ENCODE measurements at regions not wholly inside any gene's neighbourhood (a gene's known extent, or its start where the extent isn't known, plus 50 kb on each side); places are given as distances from the start of the nearest gene placed in this dataset.

DNA sequence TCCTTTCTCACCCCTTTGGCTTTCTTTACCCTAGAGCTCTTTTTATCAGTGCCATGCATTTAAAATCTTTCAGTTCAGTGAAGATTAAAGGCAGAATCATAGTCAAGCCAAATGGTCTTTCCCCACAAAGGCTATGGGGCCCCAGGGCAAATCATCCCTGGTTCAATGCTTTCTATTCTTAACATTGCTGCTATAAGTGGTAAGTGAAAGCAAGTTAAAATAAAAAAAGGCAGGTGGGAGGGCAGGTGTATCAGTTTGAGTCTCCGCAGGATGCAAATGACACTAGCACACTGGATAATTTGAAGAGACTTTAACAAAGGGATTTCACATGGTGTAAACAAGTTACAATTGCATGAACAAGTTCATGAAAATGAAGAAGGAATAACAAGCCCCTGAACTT, 757.4 kb downstream of the SATB2 start:
- DNase-seq = no peak
- H4K20me1 ChIP-seq (ENCODE audit: insufficient read depth) = no peaks in the 10 kb centered on the region
- H3K9me3 ChIP-seq (ENCODE audit: low read depth) = no peaks in the 10 kb centered on the region
- no peak overlapping the region for H3K4me2 ChIP-seq (ENCODE audit: unreplicated experiment)
- 91 to 100% methylated on average over 1 of the region's 1 CpG for WGBS, 2 experiments (ENCODE audit: low coverage in 1 of 2, low lambda C conversion rate in 2 of 2, missing lambda C conversion rate in 2 of 2)
- no peaks in the 10 kb centered on the region for H3K9me2 ChIP-seq (ENCODE audit: insufficient read depth)
- TF ChIP-seq EZH2phosphoT487 (IDR thresholded peaks at IDR 0.05; ENCODE audit: insufficient read depth, low read depth) (no peak), EZH2 (IDR thresholded peaks at IDR 0.05; ENCODE audit: insufficient read depth, poor library complexity, severe bottlenecking) (no peak)
- H3K27ac ChIP-seq = no peak overlapping the region
- no peaks in the 10 kb centered on the region for H3K36me3 ChIP-seq (ENCODE audit: low read depth)
- in situ Hi-C loops (cut with MboI) = no loop called here
- H2AFZ ChIP-seq = no peak overlapping the region
- H3K4me1 ChIP-seq (ENCODE audit: insufficient read depth) = no peaks in the 10 kb centered on the region
- H3K27me3 ChIP-seq (replicated peaks; ENCODE audit: insufficient read depth) = no peaks in the 10 kb centered on the region
- no peak overlapping the region for H3K4me3 ChIP-seq
- H3K79me2 ChIP-seq (ENCODE audit: insufficient read depth) = no peaks in the 10 kb centered on the region
- H3K9ac ChIP-seq = no peak overlapping the region
- H3F3A ChIP-seq (ENCODE audit: insufficient read depth) = no peaks in the 10 kb centered on the region

DNA sequence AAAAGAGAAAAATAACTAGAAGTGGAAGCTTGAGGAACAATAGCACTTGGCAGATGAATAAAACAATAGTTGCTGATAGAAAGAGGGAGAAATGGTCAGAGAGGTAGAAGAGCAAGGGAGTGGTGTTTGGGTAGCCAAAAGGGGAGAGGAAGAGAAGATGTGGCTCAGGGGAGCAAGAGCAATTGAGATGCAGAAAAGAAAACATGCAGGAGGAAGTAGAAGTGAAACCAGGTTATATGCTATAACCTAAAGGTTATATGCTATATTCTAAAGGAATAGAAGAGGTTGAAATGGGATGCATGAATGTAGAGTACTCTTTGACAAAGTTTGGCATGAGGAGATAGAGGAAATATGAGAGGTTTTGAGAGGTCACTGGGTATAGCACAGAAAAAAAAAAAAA, 759.5 kb downstream of the SATB2 start:
- Histone ChIP-seq H3K9me2 (ENCODE audit: insufficient read depth) (no peaks in the 10 kb centered on the region), H3K4me2 (ENCODE audit: unreplicated experiment) (no peak overlapping the region), H3K9me3 (ENCODE audit: low read depth) (no peaks in the 10 kb centered on the region), H3K36me3 (ENCODE audit: low read depth) (no peaks in the 10 kb centered on the region), H3K27me3 (replicated peaks; ENCODE audit: insufficient read depth) (no peaks in the 10 kb centered on the region), H3K4me3 (no peak overlapping the region), H3K79me2 (ENCODE audit: insufficient read depth) (no peaks in the 10 kb centered on the region), H3K27ac (no peak overlapping the region), H2AFZ (no peak overlapping the region), H3F3A (ENCODE audit: insufficient read depth) (no peaks in the 10 kb centered on the region), H3K4me1 (ENCODE audit: insufficient read depth) (no peaks in the 10 kb centered on the region), H3K9ac (no peak overlapping the region), H4K20me1 (ENCODE audit: insufficient read depth) (no peaks in the 10 kb centered on the region)
- no peak for DNase-seq
- in situ Hi-C loops (cut with MboI) = no loop called here
- no peak for TF ChIP-seq EZH2 (IDR thresholded peaks at IDR 0.05; ENCODE audit: insufficient read depth, poor library complexity, severe bottlenecking)
- no peak for TF ChIP-seq EZH2phosphoT487 (IDR thresholded peaks at IDR 0.05; ENCODE audit: insufficient read depth, low read depth)

DNA sequence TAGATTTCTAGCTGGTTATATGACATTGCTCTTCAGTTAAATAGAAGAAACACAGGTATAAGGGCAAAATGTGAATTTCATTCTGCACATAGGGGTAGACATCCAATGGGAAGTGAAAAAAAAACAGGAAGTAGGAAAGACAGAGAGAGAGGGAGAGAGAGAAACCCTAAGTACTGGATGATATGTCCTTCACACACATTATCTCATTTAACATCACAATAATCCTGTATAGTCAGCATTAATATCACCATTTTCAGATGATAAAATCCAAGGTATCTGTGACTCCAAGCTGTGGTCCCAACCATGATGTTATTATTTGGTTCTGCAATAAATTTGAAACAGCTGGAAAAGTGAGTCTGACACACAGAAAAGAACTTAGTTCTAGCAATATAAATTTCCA, 759.9 kb downstream of the SATB2 start:
- Histone ChIP-seq H3K4me2 (ENCODE audit: unreplicated experiment) (no peak overlapping the region), H3K36me3 (ENCODE audit: low read depth) (no peaks in the 10 kb centered on the region), H3K9me3 (ENCODE audit: low read depth) (no peaks in the 10 kb centered on the region), H2AFZ (no peak overlapping the region), H3K79me2 (ENCODE audit: insufficient read depth) (no peaks in the 10 kb centered on the region), H3K27ac (no peak overlapping the region), H3K9me2 (ENCODE audit: insufficient read depth) (no peaks in the 10 kb centered on the region), H3K4me3 (no peak overlapping the region), H3K9ac (no peak overlapping the region), H3K4me1 (ENCODE audit: insufficient read depth) (no peaks in the 10 kb centered on the region), H3F3A (ENCODE audit: insufficient read depth) (no peaks in the 10 kb centered on the region), H4K20me1 (ENCODE audit: insufficient read depth) (no peaks in the 10 kb centered on the region), H3K27me3 (replicated peaks; ENCODE audit: insufficient read depth) (no peaks in the 10 kb centered on the region)
- no peak for DNase-seq
- in situ Hi-C loops (cut with MboI) = no loop called here
- TF ChIP-seq EZH2phosphoT487 (IDR thresholded peaks at IDR 0.05; ENCODE audit: insufficient read depth, low read depth) (no peak), EZH2 (IDR thresholded peaks at IDR 0.05; ENCODE audit: insufficient read depth, poor library complexity, severe bottlenecking) (no peak)

GRCh38 chr2:198697218-198697617, 760.5 kb downstream of the SATB2 start:
- Histone ChIP-seq H3K9me3 (ENCODE audit: low read depth) (no peaks in the 10 kb centered on the region), H3F3A (ENCODE audit: insufficient read depth) (no peaks in the 10 kb centered on the region), H3K9me2 (ENCODE audit: insufficient read depth) (no peaks in the 10 kb centered on the region), H3K9ac (no peak overlapping the region), H3K4me1 (ENCODE audit: insufficient read depth) (no peaks in the 10 kb centered on the region), H4K20me1 (ENCODE audit: insufficient read depth) (no peaks in the 10 kb centered on the region), H3K27me3 (replicated peaks; ENCODE audit: insufficient read depth) (no peaks in the 10 kb centered on the region), H2AFZ (no peak overlapping the region), H3K27ac (no peak overlapping the region), H3K79me2 (ENCODE audit: insufficient read depth) (no peaks in the 10 kb centered on the region), H3K4me3 (no peak overlapping the region), H3K36me3 (ENCODE audit: low read depth) (no peaks in the 10 kb centered on the region), H3K4me2 (ENCODE audit: unreplicated experiment) (no peak overlapping the region)
- WGBS, 2 experiments (ENCODE audit: low coverage in 1 of 2, low lambda C conversion rate in 2 of 2, missing lambda C conversion rate in 2 of 2) = 65 to 67% methylated on average over 3 of the region's 3 CpGs
- in situ Hi-C loops (cut with MboI) = no loop called here
- no peak for DNase-seq
- TF ChIP-seq EZH2phosphoT487 (IDR thresholded peaks at IDR 0.05; ENCODE audit: insufficient read depth, low read depth) (no peak), EZH2 (IDR thresholded peaks at IDR 0.05; ENCODE audit: insufficient read depth, poor library complexity, severe bottlenecking) (no peak)

- DNase-seq = no peak
- in situ Hi-C loops (cut with MboI) = no loop called here
- no peaks in the 10 kb centered on the region for H3F3A ChIP-seq (ENCODE audit: insufficient read depth)
- H3K27me3 ChIP-seq (replicated peaks; ENCODE audit: insufficient read depth) = no peaks in the 10 kb centered on the region
- H3K9me3 ChIP-seq (ENCODE audit: low read depth) = no peaks in the 10 kb centered on the region
- H3K4me2 ChIP-seq (ENCODE audit: unreplicated experiment) = no peak overlapping the region
- no peaks in the 10 kb centered on the region; the same call in 1 of the 2 replicates for H3K9me2 ChIP-seq (ENCODE audit: insufficient read depth)
- H2AFZ ChIP-seq = no peak overlapping the region
- H3K36me3 ChIP-seq (ENCODE audit: low read depth) = no peaks in the 10 kb centered on the region
- no peak overlapping the region for H3K4me3 ChIP-seq
- TF ChIP-seq EZH2 (IDR thresholded peaks at IDR 0.05; ENCODE audit: insufficient read depth, poor library complexity, severe bottlenecking) (no peak), EZH2phosphoT487 (IDR thresholded peaks at IDR 0.05; ENCODE audit: insufficient read depth, low read depth) (no peak)
- H4K20me1 ChIP-seq (ENCODE audit: insufficient read depth) = no peaks in the 10 kb centered on the region
- no peak overlapping the region for H3K27ac ChIP-seq
- no peaks in the 10 kb centered on the region for H3K4me1 ChIP-seq (ENCODE audit: insufficient read depth)
- H3K9ac ChIP-seq = no peak overlapping the region
- no peaks in the 10 kb centered on the region for H3K79me2 ChIP-seq (ENCODE audit: insufficient read depth)
Observed at GRCh38 chr2:198695879-198696278, 761.9 kb downstream of the SATB2 start.
